SK-N-MC (cell line): ENCODE measurements at regions not wholly inside any gene's neighbourhood (a gene's known extent, or its start where the extent isn't known, plus 50 kb on each side); places are given as distances from the start of the nearest gene placed in this dataset.
"Not testable (repeated sequence)": the region's sequence is repeated elsewhere in the genome, so short reads cannot be mapped to it uniquely, and the experiment has no call there.

ENCODE experiments used
- DNase-seq: peaks from one replicate; pipeline ENCODE4 v3.0.0-alpha.2; 2011; ENCODE audit warnings: low read depth, low spot score
- H3K27ac ChIP-seq: fragments of 200-600 bp; sonication (generic); 2 replicates; pipeline ENCODE4 v1.5.1; 2016; ENCODE audit warnings: mixed run types
- H3K36me3 ChIP-seq: fragments of 200-600 bp; sonication (generic); 2 replicates; pipeline ENCODE4 v1.6.1; 2017; ENCODE audit warnings: antibody characterized with exemption, low read length, mixed read lengths; ENCODE audit not compliant: insufficient read depth
- H3K4me3 ChIP-seq: fragments of 200-600 bp; sonication (generic); 2 replicates; pipeline ENCODE4 v1.5.1; 2016
- H3K9ac ChIP-seq: fragments of 200-600 bp; sonication (generic); 2 replicates; pipeline ENCODE4 v1.8.0; 2017; ENCODE audit warnings: mixed run types, mixed read lengths; ENCODE audit not compliant: insufficient read length
- H3K9me3 ChIP-seq: fragments of 200-600 bp; sonication (generic); 2 replicates; pipeline ENCODE4 v1.6.1; 2017; ENCODE audit warnings: low read depth, mild to moderate bottlenecking, antibody characterized with exemption, low read length, moderate library complexity, mixed read lengths
- EZH2 ChIP-seq: fragments of 200-600 bp; sonication (generic); IDR thresholded peaks from one replicate; pipeline ENCODE4 v1.6.1; 2017; ENCODE audit warnings: antibody characterized with exemption
- FOXP2 ChIP-seq: optimal IDR thresholded peaks from 2 replicates; pipeline ENCODE3; 2011; ENCODE audit warnings: mild to moderate bottlenecking, moderate library complexity; ENCODE audit not compliant: insufficient read depth; ENCODE audit errors: extremely low read length, control extremely low read depth
- POLR2AphosphoS5 ChIP-seq: IDR thresholded peaks from 2 replicates; pipeline ENCODE4 v1.6.1; 2012; ENCODE audit warnings: mild to moderate bottlenecking, low read depth, low read length, borderline replicate concordance

DNA sequence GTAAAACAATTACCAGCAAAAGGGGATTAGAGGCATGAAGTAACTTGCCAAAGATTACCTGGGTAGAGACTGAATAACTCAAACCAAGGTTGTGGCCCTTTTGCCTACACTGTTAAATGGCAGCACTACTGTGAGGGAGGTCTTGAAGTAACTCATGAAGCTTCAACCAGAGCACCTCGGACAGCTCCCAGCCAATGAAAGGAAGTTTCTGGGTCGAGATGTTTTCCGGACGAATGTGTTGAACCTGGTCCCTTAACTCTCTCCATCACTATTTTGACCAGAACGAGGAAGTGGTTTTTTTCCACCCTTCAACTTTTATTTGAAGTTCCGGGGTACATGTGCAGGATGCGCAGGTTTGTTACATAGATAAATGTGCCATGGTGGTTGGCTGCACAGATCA, 133.6 kb upstream of the PRKCQ start:
- Histone ChIP-seq H3K36me3 (no peaks in the 10 kb centered on the region), H3K4me3 (no peak overlapping the region), H3K9ac (no peak overlapping the region), H3K9me3 (no peaks in the 10 kb centered on the region), H3K27ac (no peak overlapping the region)
- DNase-seq = no peak
- no peak for TF ChIP-seq EZH2
- TF ChIP-seq POLR2AphosphoS5 = no peak
- no peak for TF ChIP-seq FOXP2

GRCh38 chr10:6713120-6713519, 133.0 kb upstream of the PRKCQ start:
- Histone ChIP-seq H3K9me3 (no peaks in the 10 kb centered on the region), H3K27ac (no peak overlapping the region), H3K9ac (no peak overlapping the region), H3K36me3 (no peaks in the 10 kb centered on the region), H3K4me3 (no peak overlapping the region)
- no peak for DNase-seq
- no peak for TF ChIP-seq EZH2
- TF ChIP-seq POLR2AphosphoS5 = no peak
- no peak for TF ChIP-seq FOXP2

DNA sequence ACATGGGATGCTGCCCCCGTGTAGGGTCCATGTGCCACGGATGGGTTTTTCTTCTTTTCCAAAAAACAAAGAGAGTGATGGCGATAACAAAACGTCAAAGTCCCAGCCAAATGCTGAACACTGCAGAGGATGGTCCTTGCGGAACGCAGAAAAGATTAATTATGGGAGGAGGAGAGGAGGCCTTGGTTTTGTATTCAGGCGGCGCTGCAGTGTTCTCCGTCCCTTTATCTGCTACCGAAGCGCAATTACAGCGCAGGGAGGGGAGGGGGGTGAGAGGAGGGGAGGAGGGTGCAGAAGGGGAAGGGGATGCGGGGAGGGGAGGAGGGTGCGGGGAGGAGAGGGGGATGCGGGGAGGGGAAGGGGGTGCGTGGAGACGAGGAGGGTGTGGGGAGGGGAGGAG, 131.8 kb upstream of the PRKCQ start:
- TF ChIP-seq POLR2AphosphoS5 = no peak
- no peak for TF ChIP-seq EZH2
- no peak for TF ChIP-seq FOXP2
- DNase-seq = no peak

GRCh38 chr10:6711408-6711841, 131.3 kb upstream of the PRKCQ start:
- no peak for DNase-seq
- Histone ChIP-seq H3K27ac (no peak overlapping the region), H3K9ac (no peak overlapping the region)

More for the DNA sequence above, 131.8 kb upstream of the PRKCQ start:
- H3K4me3 ChIP-seq = no peak overlapping the region
- no peaks in the 10 kb centered on the region for H3K9me3 ChIP-seq
- H3K9ac ChIP-seq = no peak overlapping the region
- H3K27ac ChIP-seq = no peak overlapping the region
- no peaks in the 10 kb centered on the region for H3K36me3 ChIP-seq

DNA sequence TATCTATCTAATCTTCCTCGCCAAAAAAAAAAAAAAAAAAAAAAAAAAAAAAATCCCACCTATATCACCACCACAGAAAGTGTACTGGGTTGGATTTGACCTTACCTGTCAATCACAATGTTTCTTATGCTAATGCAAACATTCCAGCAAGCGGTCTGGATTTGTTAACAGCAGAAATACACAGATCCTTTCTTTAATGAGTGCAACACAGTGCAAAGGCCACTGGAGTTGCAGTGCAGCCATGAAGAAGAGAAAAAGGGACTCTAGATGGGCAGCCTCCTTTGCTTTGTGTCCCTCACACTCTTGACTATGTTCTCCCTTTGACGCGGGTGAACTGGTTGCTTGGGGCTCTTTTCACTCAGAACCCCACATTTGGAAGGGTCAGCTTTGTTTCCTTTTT, 127.3 kb upstream of the PRKCQ start:
- H3K36me3 ChIP-seq = no peaks in the 10 kb centered on the region
- H3K27ac ChIP-seq = no peak overlapping the region
- no peaks in the 10 kb centered on the region for H3K9me3 ChIP-seq
- no peak for TF ChIP-seq FOXP2
- TF ChIP-seq POLR2AphosphoS5 = no peak
- TF ChIP-seq EZH2 = no peak
- H3K9ac ChIP-seq = no peak overlapping the region
- DNase-seq = no peak
- H3K4me3 ChIP-seq = no peak overlapping the region

More at GRCh38 chr10:6711408-6711841, 131.3 kb upstream of the PRKCQ start:
- TF ChIP-seq POLR2AphosphoS5 (no peak), FOXP2 (no peak), EZH2 (no peak)
- H3K9me3 ChIP-seq = no peaks in the 10 kb centered on the region
- H3K36me3 ChIP-seq = no peaks in the 10 kb centered on the region
- no peak overlapping the region for H3K4me3 ChIP-seq

- TF ChIP-seq POLR2AphosphoS5 = no peak
- no peak for TF ChIP-seq EZH2
- TF ChIP-seq FOXP2 = no peak
- Histone ChIP-seq H3K4me3 (no peak overlapping the region), H3K36me3 (no peaks in the 10 kb centered on the region), H3K9me3 (no peaks in the 10 kb centered on the region), H3K9ac (no peak overlapping the region), H3K27ac (no peak overlapping the region)
- DNase-seq = no peak
Measured at GRCh38 chr10:6706725-6707124, 126.6 kb upstream of the PRKCQ start.

DNA sequence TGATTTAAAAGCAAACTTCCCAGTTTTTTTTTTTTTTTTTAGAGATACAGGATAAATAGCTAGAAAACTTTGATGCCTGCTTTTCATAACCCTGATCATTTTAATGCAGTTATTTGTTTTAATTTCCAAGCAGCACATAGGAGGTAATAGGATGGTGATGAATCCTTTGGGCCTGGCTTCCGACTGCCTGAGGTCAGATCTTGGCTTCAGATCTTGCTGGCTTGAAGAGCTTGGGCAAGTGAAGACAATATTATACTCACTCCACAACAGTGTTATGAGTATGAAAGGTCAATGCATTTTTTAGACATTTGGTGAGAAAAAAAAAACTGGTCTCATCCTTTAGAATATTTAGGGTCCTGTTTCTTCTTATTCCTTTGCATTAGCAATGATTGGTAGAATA, 124.8 kb upstream of the PRKCQ start:
- Histone ChIP-seq H3K36me3 (no peaks in the 10 kb centered on the region), H3K27ac (no peak overlapping the region), H3K9ac (no peak overlapping the region), H3K9me3 (no peaks in the 10 kb centered on the region), H3K4me3 (no peak overlapping the region)
- no peak for DNase-seq
- TF ChIP-seq EZH2 = no peak
- TF ChIP-seq POLR2AphosphoS5 = no peak
- TF ChIP-seq FOXP2 = no peak

DNA sequence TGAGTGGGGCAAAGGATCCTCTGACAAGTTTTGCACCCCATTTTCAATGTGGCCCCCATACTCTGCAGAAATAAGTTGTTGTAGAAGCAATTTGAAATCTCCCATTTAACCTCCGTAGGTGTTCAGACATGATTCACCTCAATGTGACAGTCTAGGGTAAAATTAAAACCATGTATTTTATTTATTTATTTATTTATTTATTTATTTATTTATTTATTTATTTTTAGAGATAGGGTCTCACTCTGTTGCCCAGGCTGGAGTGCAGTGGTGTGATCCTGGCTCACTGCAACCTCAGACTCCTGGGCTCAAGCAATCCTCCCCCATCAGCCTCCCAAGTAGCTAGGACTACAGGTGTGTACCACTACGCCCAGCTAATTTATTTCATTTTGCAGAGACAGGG, 122.8 kb upstream of the PRKCQ start:
- not testable (repeated sequence) for H3K27ac ChIP-seq, H3K4me3 ChIP-seq, H3K9ac ChIP-seq, DNase-seq, H3K36me3 ChIP-seq, H3K9me3 ChIP-seq

GRCh38 chr10:6702030-6702429, 122.0 kb upstream of the PRKCQ start:
- H3K4me3 ChIP-seq = no peak overlapping the region
- H3K9ac ChIP-seq = no peak overlapping the region
- no peak overlapping the region for H3K27ac ChIP-seq
- no peaks in the 10 kb centered on the region for H3K36me3 ChIP-seq
- TF ChIP-seq EZH2 = no peak
- no peak for TF ChIP-seq FOXP2
- no peak for TF ChIP-seq POLR2AphosphoS5
- H3K9me3 ChIP-seq = no peaks in the 10 kb centered on the region
- no peak for DNase-seq

- TF ChIP-seq FOXP2 (no peak), EZH2 (no peak), POLR2AphosphoS5 (no peak)
- no peak overlapping the region for H3K4me3 ChIP-seq
- no peak for DNase-seq
- no peak overlapping the region for H3K9ac ChIP-seq
- no peak overlapping the region for H3K27ac ChIP-seq
- no peaks in the 10 kb centered on the region for H3K36me3 ChIP-seq
- no peaks in the 10 kb centered on the region for H3K9me3 ChIP-seq
Measured at GRCh38 chr10:6701289-6701688, 121.2 kb upstream of the PRKCQ start.
